Glomerular endothelial cell (primary cell): ENCODE measurements at regions not wholly inside any gene's neighbourhood (a gene's known extent, or its start where the extent isn't known, plus 50 kb on each side); places are given as distances from the start of the nearest gene placed in this dataset.
A peak's percentile ranks its signal among the peaks of the same experiment; 100 is the strongest.

Experiments used
- DNase-seq: peaks from one replicate; pipeline ENCODE4 v3.0.0-alpha.2; 2011; ENCODE audit warnings: low read depth, low spot score; ENCODE audit errors: extremely low read depth

DNA sequence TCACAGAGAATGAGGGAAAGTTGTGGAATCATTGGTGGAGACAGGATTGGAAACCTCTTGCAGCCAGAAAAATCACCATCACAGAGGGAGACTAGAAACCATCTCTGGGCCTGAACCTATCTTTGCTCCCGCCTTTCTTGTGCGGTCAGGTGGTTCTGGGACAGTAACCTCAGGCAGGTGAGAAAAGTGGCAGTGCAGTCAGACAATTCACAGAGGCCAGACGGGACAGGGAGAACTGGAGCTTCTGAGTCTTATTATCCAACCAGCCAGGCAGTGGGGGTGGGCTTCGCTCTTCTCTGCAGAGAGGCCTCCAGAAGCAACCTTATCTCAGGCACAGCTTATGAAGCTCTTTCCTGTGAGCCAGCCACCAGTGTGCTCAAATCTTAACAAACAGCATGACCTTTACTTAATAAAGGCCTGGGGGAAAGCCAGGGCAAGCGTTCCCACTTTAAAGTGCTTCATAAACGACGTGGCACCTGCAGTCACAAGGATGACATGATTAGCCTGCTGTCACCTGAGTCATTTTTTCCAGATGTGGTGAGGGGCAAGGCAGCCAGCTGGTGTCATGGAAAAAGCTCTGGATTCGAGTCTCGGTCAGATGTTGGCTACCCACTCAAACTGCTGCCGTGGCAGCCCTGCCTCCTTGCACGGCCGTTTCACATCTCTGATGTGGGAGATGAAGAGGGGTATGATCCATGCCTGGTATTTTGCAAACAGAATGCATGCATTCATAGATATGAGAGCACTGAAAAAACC lies 109.7 kb downstream of the B3GNT2 start:
- DNase-seq, result no peak

DNA sequence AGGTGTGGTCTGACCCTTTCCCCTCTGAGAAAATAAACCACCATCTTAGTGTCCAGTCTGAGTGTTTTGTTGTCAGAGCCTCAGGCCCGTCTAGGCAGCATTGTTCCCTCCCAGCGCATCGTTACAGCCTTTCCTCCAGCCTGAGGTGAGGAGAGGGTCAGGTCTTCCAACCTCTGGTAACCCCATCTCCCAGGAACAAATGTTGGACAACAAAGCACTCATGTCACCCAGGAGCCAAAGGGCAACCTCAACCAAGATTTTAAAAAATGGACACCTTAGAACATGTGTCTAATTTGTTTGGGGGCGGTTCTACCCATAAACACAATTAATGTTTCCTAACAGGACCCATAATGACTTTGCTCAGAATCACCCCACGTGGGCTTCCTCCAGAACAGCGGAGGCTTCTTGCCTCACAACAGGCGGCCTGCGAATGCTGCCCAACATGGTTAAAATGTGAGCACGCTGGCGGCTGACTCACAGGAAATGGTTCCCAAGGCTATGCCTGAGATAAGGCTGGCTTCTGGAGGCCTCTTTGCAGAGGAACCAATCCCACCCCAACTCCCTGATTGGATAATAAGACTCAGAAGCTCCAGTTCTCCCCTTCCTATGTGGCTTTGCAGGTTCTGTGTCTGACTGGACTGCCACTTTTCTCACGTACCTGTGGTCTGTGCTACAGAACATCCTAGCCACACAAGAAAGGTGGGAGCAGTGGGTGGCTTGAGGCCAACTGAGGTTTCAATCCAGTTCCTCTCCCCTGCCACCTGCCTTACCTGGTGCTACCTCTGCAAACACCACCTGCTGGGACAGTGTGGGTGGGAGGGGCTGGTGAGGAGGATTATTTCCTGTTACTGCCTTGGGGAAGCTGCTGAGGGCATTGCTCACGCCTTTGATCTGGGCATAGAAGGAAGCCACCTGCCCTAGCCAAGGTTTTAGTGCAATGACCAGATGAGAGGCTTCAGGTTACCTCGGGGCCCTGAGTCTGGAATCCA lies 108.8 kb downstream of the B3GNT2 start:
- DNase-seq, result peak; percentile 96

DNA sequence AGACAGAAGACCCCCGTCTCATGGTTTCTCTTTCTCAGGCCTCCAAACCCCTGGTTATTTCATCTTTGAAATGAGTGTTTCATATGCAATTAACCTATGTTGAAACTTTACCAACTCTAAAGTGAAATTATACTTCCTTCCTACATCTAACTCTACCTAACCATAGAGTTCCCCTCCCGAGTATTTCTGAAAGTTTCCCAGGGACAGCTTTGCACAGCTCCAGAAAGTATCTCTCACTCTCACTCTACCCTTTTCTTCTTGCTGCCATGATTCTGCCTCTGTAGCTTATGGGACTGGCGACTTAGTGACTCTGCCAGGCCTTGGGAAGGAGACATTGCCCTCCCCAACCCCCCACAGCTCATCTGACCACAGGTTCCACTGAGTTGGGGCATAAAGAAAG lies 107.9 kb downstream of the B3GNT2 start:
- DNase-seq, result no peak

DNA sequence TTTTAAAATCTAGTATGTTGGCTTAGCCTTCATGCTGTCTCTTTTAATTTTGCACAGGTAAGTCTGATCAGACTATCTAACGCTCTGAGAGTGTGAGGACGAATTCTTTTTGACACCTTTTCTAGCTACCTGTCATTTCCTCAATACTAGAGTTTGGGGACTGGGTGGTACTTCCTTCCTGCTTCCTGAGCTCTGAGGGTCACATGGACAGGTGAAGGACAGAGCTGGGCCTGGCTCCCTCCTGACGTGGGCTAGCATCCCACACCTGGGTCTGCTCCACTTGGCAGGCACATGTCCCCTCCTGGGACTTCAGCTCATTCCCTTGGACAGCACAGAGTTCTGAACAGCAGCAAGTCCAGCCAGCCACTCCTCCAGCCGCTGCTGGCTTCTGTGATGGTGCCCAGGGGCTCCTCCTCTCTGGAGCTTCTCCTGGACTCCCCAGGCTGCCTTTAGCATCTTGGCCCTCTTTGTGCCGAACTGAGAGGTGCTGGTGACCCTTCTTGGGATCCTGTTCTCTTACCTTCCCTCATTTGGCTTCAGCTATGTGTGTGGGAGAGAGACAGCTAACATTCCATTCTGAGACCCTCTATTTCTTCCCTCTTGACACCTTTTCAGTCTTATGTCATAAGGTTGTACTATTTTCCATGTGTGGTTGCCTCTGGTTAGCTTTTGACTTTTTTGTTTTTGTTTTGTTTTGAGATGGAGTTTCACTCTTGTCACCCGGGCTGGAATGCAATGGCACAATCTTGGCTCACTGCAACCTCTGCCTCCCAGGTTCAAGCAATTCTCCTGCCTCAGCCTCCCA lies 106.9 kb downstream of the B3GNT2 start:
- no peak for DNase-seq

DNA sequence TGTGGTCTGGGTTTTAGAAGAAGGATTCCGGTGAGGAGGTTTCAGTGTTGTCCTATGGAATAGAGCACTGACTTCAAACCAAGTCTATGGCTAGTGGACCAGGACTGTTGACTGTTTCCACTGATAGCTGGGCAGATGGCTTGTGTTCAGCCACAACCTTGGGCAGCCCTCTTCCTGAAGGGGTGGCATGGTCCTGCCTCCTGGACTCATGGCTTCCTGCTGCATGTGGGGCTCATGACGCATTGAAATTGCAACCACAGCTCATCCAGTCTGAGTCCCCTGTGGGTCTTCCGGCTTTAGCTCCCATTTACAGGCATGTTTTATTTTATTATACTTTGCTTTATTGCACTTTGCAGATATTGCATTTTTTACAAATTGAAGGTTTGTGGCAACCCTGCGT lies 105.0 kb downstream of the B3GNT2 start:
- DNase-seq, result no peak

DNA sequence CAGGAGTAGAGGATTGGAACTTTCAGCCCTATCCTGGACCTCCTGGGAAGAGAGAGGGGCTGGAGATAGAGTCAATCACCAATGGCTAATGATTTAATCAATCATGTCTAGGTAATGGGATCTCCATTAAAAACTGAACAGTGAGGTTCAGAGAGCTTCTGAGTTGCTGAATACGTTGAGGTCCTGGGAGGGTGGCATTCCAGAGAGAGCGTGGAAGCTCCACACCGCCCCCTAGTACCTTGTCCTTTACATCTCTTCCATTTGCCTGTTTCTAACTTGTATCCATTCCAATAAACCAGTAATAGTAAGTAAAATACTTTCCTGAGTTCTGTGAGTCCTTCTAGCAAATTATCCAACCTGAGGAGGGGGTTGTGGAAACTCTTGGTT lies 101.7 kb downstream of the B3GNT2 start:
- DNase-seq, result no peak

DNA sequence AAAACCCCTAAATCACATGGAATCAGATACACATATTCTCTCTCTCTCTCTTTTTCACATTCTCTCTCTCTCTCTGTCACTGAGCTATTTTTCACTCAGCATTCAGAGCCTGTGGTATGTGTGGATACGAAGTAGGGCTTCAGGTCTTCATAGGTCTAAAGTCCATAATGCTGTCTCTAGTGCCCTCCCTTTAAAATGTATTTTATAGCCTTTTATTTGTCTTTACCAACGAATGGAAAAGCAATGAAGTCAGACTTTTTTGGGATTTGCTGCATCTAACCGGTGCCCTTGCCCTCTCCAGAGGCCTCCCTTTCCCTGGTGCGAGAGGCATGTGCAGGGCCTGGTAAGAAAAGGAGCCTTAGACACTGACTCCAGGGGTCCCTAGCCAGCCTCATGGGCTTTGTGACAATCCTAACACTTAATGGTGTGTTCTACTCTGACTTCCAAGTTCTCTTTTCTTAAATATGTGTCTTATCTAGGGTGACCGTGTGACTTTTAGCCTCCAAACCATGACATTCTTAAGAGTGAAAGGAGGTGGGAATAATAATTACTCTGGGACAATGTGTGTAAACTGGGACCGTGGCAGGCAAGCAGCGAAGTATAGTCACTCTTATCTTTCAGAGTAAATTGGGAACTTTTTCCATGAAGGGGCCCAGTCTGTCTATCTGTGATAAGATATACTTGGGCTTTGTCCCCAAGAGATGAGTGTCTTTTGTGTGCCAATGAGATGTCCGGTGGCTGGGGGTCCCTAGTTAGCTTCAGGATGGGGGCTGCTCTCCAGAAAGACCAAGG lies 101.1 kb downstream of the B3GNT2 start:
- no peak for DNase-seq

DNA sequence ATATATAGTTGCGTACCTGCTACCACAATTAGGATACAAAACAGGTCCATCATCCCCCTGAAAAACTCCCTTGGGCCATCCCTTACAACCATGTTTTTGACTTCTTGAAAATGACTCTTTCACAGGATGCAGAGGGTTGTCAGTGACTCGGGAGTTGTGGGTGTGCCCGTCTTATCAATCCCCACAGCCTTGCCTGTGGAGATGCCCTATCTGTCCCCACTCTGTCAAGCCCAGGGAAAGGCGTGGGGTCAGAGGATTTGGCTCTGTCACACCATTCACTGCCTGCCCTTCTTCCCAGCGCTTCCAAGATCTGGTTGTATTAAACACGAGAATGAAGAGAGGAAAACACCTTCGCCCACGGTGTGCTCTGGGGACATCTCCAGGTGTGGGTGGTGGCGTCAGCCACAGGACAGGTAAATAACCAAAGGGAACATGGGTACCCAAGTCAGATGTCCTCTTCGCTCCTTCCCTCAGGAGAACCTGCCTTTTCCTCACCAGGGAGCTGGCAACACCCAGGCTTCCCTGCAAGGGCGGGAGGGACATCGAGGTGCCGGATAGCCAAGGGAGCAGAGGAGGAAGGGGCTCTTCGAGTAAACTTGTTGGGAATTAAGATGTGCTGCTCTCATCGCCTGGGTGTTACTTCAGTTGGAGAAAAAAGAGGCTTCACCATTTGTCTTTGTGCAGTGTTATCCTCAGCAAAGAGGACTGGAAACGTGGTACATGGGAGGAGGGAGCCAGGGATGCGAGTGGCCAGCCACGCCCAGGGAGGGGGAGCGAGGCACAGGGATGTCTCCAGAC lies 100.3 kb downstream of the B3GNT2 start:
- no peak for DNase-seq

DNA sequence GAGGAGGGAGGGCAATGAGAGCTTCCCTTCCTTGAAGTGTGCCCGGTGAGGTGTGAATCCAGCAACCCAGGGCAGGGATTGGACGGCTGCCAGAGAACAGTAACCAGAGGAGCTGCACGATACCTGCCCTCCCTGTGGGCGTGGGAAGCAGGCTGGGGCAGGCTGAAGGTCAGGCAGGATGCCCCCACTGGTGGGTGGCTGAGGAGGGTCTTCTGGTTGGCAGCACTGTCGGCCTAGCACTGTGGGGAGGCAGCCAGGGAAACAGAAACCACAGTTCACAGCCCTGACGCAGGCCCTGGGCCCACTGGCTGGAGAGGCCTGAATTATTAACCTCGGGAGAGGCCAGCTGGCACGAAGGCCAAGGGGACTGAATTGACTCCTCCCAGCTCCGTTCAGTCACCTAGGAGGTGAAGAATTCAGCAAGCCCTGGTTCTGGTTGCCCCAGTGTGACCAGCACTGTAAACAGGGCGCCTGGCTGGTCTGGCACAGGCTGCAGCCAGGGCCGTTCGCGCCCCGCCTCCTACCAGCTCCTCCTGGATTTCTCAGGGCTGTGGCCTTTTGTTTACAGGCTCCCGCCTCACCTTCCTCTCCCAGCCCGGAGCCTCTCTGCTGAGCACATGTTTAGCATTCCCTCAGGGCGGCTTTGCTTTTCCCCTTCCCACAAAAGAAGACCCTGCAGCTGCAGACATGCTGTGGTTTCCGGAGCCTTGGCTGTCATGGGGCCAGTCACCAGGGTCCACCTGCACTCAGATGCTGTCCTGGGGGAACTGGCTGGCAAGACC lies 97.8 kb downstream of the B3GNT2 start:
- no peak for DNase-seq

DNA sequence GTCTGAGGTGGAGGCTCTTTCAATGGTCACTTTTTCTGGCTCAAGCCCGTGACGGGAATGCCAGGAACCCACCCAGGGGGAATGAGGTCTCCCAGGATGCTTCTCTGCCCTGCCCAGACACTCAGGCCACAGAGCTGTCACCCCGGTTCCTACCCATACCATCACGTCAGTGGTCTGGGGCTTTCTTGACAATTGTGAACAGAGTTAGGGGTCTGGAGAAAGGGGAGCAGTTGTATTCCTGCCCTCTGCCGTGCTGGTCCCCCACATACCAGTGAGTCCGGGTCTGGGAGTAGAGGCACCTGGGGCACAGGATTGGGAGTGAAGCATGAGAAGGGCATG lies 97.2 kb downstream of the B3GNT2 start:
- DNase-seq, result no peak

DNA sequence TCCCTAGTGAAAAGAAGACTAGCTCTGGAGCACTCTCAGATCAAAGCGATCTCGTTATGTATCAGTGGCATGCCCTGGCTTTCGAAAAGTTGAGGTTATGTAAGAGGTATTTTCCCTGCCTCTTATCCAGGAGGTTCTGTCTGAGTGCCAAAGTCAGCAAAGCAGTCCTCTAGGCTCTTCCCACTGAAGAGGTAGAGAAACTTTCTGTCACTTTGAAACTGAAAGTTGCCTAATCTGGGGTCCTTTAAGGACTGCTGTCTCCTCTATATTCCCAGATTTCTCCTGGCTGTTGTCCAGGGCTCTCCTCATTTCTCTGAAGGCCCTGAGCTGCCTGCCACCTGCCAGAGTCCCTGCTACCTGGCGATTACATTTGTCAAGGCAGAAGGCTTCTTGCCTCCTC lies 96.3 kb downstream of the B3GNT2 start:
- no peak for DNase-seq

DNA sequence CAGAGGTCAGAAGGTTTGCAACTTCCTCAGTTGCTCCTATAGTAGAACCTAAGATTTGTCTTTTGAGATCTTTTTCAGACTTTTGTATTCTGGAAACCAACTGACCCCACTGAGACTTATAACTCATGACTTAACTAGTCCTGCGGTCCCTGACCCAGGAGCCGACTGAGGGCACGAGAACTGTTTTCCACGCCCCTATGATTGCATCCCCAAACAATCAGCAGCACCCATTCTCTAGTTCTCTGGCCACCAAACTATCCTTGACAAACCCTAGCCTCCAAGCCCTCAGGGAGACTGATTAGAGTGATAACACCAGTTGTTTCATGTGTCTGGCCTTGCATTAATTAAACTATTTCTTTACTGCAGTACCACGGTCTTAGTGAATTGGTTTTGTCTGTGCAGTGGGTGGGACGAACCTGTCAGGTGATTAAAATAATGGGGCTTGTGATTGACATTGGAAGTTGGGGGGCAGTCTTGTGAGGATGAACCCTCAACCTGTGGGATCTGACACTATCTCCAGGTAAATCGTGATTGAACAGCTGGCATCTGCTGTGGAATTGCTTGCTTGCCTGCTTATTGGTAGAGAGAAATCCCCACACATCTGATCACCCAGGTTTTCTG lies 95.7 kb downstream of the B3GNT2 start:
- no peak for DNase-seq

DNA sequence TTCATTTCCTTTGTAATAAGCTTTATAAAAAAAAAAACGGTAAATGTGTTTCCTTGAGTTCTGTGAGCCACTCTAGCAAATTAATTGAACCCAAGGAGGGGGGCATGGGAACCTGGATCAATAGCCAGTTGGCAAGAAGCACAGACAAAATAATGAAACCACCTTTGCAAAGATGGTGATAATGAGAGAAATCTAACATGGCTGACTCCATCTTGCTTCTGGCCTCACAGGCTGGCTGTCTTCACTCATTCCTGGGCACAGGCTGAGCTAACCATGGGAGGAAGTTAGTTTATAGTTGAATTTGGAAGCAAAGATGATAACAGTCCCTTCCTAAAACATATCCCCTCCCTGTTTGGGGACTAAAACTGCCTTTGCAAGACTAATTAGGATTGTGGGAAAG lies 95.1 kb downstream of the B3GNT2 start:
- no peak for DNase-seq

DNA sequence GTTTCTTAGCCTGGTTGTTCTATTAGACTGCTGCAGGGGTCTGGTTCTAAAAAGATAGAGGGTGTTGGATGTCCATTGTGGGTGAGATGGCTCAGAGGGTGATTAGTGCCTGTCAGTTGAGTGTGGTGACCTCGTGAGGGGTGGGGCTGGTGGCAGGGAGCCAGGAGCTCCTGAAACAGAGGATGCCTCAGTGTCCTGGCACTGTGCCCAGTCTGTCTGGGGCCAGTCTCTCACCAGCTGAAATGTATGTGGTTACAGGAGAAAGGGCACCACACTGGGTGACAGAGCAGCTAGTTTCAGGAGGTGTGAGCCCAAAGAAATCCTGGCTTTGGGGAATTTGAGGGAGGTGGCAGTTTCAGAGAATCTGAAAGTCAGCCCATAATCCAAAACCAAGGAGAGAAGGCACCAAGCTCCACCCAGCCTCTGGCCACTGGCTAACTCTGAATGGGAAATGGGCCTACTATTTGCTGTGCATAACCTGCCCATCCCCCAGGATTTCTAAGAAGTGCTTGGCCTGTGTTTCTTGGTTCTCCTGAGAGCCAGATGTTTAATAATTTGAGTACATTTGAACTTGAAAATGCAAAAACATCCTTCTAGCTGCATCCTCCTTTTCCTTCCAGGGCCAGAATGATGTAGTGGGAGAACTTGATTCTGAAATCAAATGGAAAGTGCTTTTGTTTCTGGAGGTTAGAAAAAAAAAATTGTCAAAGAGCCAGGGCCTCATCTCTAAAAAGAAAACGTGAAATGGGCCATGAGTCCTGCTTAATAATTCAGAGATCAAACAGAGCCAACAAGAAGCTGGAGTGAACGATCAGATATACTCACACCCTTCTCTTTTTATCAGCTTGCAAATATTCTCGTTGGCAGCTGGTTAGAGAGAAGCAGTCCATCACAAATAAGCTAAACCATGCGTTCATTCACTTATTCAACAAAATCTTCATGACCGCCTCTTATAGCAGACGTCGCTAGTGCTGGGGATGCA lies 92.3 kb downstream of the B3GNT2 start:
- no peak for DNase-seq

DNA sequence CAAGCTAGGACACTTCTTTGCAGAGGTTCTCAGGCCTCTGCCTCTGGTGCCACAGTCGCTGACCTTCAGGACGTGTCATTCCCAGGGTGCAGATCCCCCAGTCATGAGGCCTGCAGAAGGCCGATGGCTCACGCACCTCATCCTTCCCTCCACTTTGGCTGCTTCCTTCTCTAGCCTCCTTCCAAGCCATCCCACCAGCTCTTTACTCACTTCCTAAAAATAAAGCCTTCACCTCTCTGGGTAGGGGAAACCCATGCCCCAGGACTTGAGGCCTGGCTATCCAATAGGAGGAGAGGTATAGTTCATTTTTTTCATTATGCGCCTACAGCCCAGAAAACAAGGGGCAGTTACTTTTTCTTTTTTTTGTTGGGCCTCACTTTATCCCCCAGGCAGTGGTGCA lies 91.4 kb downstream of the B3GNT2 start:
- DNase-seq, result no peak

DNA sequence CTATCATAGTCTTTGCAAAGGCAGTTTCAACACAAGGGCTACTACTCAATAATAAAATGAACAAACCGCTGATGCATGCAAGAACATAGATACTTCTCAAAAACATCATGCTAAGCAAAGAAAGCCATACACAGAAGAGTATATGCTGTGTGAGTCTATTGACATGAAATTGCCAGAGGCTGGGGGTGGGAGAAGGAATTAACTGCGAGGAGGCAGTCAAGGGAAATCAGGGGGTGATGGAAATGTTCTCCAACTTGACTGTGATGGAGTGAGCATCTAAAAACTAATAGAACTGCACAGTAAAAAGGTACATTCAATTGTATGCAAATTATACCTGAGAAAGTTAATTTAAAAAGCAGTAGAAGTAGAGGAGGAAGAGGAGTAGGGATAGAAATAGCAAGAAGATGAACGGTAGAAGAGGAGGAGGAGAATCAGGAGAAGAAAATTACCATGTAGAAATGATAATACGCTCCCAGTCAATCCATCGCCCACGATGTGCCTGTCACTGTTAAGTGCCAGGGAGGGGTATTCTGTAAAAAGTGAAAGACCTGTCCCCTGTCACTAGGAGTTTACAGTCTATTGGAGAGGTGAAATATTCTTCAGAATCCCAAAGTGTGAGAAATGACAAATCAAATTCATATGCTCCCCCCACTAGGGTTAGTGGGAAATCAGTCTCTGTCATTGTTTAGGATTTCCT lies 90.3 kb downstream of the B3GNT2 start:
- no peak for DNase-seq

DNA sequence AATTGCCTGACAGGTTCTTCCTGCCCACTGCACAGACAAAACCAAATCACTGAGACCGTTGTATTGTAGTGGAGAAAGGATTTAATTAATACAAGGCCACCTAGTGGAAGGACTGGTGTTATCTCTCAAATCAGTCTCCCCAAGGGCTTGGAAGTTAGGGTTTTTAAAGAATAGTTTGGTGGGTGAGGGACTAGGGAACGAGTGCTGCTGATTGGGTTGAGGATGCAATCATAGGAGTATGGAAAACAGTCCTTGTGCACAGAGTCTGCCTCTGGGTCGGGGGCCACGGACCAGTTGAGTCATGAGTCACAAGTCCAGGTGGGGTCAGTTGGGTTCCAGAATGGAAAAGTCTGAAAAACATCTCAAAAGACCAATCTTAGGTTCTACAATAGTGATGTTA lies 89.1 kb downstream of the B3GNT2 start:
- DNase-seq, result no peak
